ENCODE measurements at regions not wholly inside any gene's neighbourhood (a gene's known extent, or its start where the extent isn't known, plus 50 kb on each side); places are given as distances from the start of the nearest gene placed in this dataset.

GRCh38 chr12:58539295-58539694 is 381.0 kb downstream of the LRIG3 start:
- ATAC-seq = no peak
- H3K9me3 Mint-ChIP-seq = peaks cover under 1 to 3% of the 10 kb centered on the region in 2 donors
- no peak overlapping the region for H3K27ac Mint-ChIP-seq
- no peak for TF ChIP-seq CTCF (IDR thresholded peaks at IDR 0.05)
- Histone ChIP-seq H3K4me1 (ENCODE audit: control insufficient read depth, insufficient read depth, low read length) (no peaks in the 10 kb centered on the region), H3K36me3 (ENCODE audit: control insufficient read depth, insufficient read depth, low read length) (no peaks in the 10 kb centered on the region), H3K27me3 (ENCODE audit: control insufficient read depth, insufficient read depth, low read length) (no peaks in the 10 kb centered on the region), H3K4me3 (ENCODE audit: low read length) (no peak overlapping the region), H3K27ac (ENCODE audit: low read length) (no peak overlapping the region), H3K9me3 (ENCODE audit: control insufficient read depth, insufficient read depth, low read length) (no peaks in the 10 kb centered on the region)
- no peaks in the 10 kb centered on the region for H3K27me3 Mint-ChIP-seq (ENCODE audit: low read depth in 2 of 2)
- intact Hi-C loops (cut with micrococcal nuclease) = no loop called here
- WGBS (ENCODE audit: insufficient coverage) = 60% methylated on average over 2 of the region's 4 CpGs
- DNase-seq = no peak
- H3K36me3 Mint-ChIP-seq = no peaks in the 10 kb centered on the region
- no peak overlapping the region for H3K4me3 Mint-ChIP-seq
- H3K4me1 Mint-ChIP-seq = no peaks in the 10 kb centered on the region

GRCh38 chr12:58540480-58541299 is 379.6 kb downstream of the LRIG3 start:
- H3K4me1 Mint-ChIP-seq = no peaks in the 10 kb centered on the region
- no peak overlapping the region for H3K4me3 Mint-ChIP-seq
- no peak for TF ChIP-seq CTCF (IDR thresholded peaks at IDR 0.05)
- intact Hi-C loops (cut with micrococcal nuclease) = no loop called here
- Histone ChIP-seq H3K4me1 (ENCODE audit: control insufficient read depth, insufficient read depth, low read length) (no peaks in the 10 kb centered on the region), H3K36me3 (ENCODE audit: control insufficient read depth, insufficient read depth, low read length) (no peaks in the 10 kb centered on the region), H3K27me3 (ENCODE audit: control insufficient read depth, insufficient read depth, low read length) (no peaks in the 10 kb centered on the region), H3K27ac (ENCODE audit: low read length) (no peak overlapping the region), H3K9me3 (ENCODE audit: control insufficient read depth, insufficient read depth, low read length) (no peaks in the 10 kb centered on the region), H3K4me3 (ENCODE audit: low read length) (no peak overlapping the region)
- peak in 1 of 2 donors; percentile 2 for DNase-seq
- 42% methylated on average over 8 of the region's 8 CpGs for whole genome bisulfite sequencing (ENCODE audit: insufficient coverage)
- H3K36me3 Mint-ChIP-seq = no peaks in the 10 kb centered on the region
- H3K27ac Mint-ChIP-seq = no peak overlapping the region
- H3K27me3 Mint-ChIP-seq (ENCODE audit: low read depth in 2 of 2) = no peaks in the 10 kb centered on the region
- no peak for ATAC-seq
- peaks cover 4 to 6% of the 10 kb centered on the region in 2 donors for H3K9me3 Mint-ChIP-seq

GRCh38 chr12:58541300-58541690 is 379.0 kb downstream of the LRIG3 start:
- Mint-ChIP-seq H3K27me3 (ENCODE audit: low read depth in 2 of 2) (no peaks in the 10 kb centered on the region), H3K4me3 (no peak overlapping the region), H3K9me3 (peaks cover 4 to 6% of the 10 kb centered on the region in 2 donors), H3K27ac (no peak overlapping the region), H3K4me1 (no peaks in the 10 kb centered on the region), H3K36me3 (no peaks in the 10 kb centered on the region)
- DNase-seq = no peak
- TF ChIP-seq CTCF (IDR thresholded peaks at IDR 0.05) = no peak
- Histone ChIP-seq H3K4me1 (ENCODE audit: control insufficient read depth, insufficient read depth, low read length) (no peaks in the 10 kb centered on the region), H3K9me3 (ENCODE audit: control insufficient read depth, insufficient read depth, low read length) (no peaks in the 10 kb centered on the region), H3K27ac (ENCODE audit: low read length) (no peak overlapping the region), H3K36me3 (ENCODE audit: control insufficient read depth, insufficient read depth, low read length) (no peaks in the 10 kb centered on the region), H3K4me3 (ENCODE audit: low read length) (no peak overlapping the region), H3K27me3 (ENCODE audit: control insufficient read depth, insufficient read depth, low read length) (no peaks in the 10 kb centered on the region)
- ATAC-seq = no peak
- WGBS (ENCODE audit: insufficient coverage) = 89% methylated on average over 3 of the region's 3 CpGs
- intact Hi-C loops (cut with micrococcal nuclease) = no loop called here

- TF ChIP-seq CTCF (IDR thresholded peaks at IDR 0.05) = no peak
- no peak for ATAC-seq
- WGBS (ENCODE audit: insufficient coverage) = 68% methylated on average over 1 of the region's 1 CpG
- H3K4me1 Mint-ChIP-seq = no peaks in the 10 kb centered on the region
- no peaks in the 10 kb centered on the region for H3K36me3 Mint-ChIP-seq
- Histone ChIP-seq H3K4me1 (ENCODE audit: control insufficient read depth, insufficient read depth, low read length) (no peaks in the 10 kb centered on the region), H3K36me3 (ENCODE audit: control insufficient read depth, insufficient read depth, low read length) (no peaks in the 10 kb centered on the region), H3K27me3 (ENCODE audit: control insufficient read depth, insufficient read depth, low read length) (no peaks in the 10 kb centered on the region), H3K9me3 (ENCODE audit: control insufficient read depth, insufficient read depth, low read length) (no peaks in the 10 kb centered on the region), H3K4me3 (ENCODE audit: low read length) (no peak overlapping the region), H3K27ac (ENCODE audit: low read length) (no peak overlapping the region)
- intact Hi-C loops (cut with micrococcal nuclease) = no loop called here
- H3K4me3 Mint-ChIP-seq = no peak overlapping the region
- H3K9me3 Mint-ChIP-seq = peaks cover 9% of the 10 kb centered on the region in 2 donors
- H3K27ac Mint-ChIP-seq = no peak overlapping the region
- peaks cover 0 to 3% of the 10 kb centered on the region in 2 donors for H3K27me3 Mint-ChIP-seq (ENCODE audit: low read depth in 2 of 2)
- DNase-seq = no peak
Measured at GRCh38 chr12:58544281-58544680, 376.0 kb downstream of the LRIG3 start.

Data from natural killer cell (primary cell).